ENCODE measurements at regions not wholly inside any gene's neighbourhood (a gene's known extent, or its start where the extent isn't known, plus 50 kb on each side); places are given as distances from the start of the nearest gene placed in this dataset.

GRCh38 chr6:22913612-22914011 is 344.2 kb downstream of the HDGFL1 start:
- TF ChIP-seq, protein P1, sequence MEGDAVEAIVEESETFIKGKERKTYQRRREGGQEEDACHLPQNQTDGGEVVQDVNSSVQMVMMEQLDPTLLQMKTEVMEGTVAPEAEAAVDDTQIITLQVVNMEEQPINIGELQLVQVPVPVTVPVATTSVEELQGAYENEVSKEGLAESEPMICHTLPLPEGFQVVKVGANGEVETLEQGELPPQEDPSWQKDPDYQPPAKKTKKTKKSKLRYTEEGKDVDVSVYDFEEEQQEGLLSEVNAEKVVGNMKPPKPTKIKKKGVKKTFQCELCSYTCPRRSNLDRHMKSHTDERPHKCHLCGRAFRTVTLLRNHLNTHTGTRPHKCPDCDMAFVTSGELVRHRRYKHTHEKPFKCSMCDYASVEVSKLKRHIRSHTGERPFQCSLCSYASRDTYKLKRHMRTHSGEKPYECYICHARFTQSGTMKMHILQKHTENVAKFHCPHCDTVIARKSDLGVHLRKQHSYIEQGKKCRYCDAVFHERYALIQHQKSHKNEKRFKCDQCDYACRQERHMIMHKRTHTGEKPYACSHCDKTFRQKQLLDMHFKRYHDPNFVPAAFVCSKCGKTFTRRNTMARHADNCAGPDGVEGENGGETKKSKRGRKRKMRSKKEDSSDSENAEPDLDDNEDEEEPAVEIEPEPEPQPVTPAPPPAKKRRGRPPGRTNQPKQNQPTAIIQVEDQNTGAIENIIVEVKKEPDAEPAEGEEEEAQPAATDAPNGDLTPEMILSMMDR (IDR thresholded peaks at IDR 0.05), result no peak
- DNase-seq (no peak), ATAC-seq (peak in 2 of 8 donors; percentile 55 to 71)
- H3K36me3 ChIP-seq, result no peaks in the 10 kb centered on the region
- 28 to 50% methylated on average over 2 of the region's 2 CpGs for WGBS, 2 donors
- no peak overlapping the region for H3K4me3 ChIP-seq
- no peaks in the 10 kb centered on the region for H3K27me3 ChIP-seq
- peaks cover 0 to 18% (median 8%) of the 10 kb centered on the region in 9 donors for H3K4me1 ChIP-seq
- intact Hi-C loops (cut with DNase I), result no loop called here
- no peaks in the 10 kb centered on the region for H3K9me3 ChIP-seq
- peak overlapping the region in 1 of 10 donors; percentile 18 for H3K27ac ChIP-seq

DNA sequence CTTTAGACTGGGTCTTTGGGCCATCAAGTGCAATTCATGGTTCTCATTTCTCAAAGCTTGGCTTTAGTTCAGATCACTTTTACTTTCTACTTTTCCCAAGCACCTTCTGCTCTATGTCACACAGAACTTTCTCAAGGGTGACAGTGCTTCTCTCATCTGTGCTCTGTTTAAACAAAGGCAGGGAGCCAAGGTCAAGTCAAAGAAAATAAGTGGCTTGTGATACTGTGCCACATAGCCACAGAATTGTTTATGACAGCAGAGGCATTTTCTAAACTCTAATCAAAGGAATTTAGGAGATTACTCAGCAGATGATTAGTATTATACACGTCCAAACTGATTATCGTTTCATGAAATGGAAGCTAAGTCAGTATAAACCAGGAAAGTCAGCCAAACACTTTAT is 348.0 kb downstream of the HDGFL1 start:
- H3K36me3 ChIP-seq, result no peaks in the 10 kb centered on the region
- WGBS, 2 donors, result 33 to 47% methylated on average over 2 of the region's 2 CpGs
- H3K4me3 ChIP-seq, result no peak overlapping the region
- no peaks in the 10 kb centered on the region for H3K9me3 ChIP-seq
- peak overlapping the region in 1 of 10 donors; percentile 23 for H3K27ac ChIP-seq
- intact Hi-C loops (cut with DNase I), result no loop called here
- TF ChIP-seq, protein P1 (IDR thresholded peaks at IDR 0.05), result no peak
- peaks cover 0 to 18% (median 8%) of the 10 kb centered on the region in 9 donors for H3K4me1 ChIP-seq
- ATAC-seq (peak in 7 of 8 donors; percentile 20 to 88 (median 63)), DNase-seq (peak in 1 of 2 donors; percentile 9)
- no peaks in the 10 kb centered on the region for H3K27me3 ChIP-seq

- whole genome bisulfite sequencing, 2 donors, result 51 to 78% methylated on average over 2 of the region's 2 CpGs
- intact Hi-C loops (cut with DNase I), result loop anchor here in 2 of 10 donors (10.0 kb wide), 2 partner anchors 87 to 1327 kb away; partner anchors contain the start of gene SOX4 (in 1 of the 2)
- H3K27ac ChIP-seq, result no peak overlapping the region
- no peak for ATAC-seq
- DNase-seq, result no peak
- H3K4me1 ChIP-seq, result peaks cover 0 to 31% (median 24%) of the 10 kb centered on the region in 9 donors
- H3K9me3 ChIP-seq, result no peaks in the 10 kb centered on the region
- H3K4me3 ChIP-seq, result no peak overlapping the region
- H3K36me3 ChIP-seq, result no peaks in the 10 kb centered on the region
- TF ChIP-seq, protein P1 (IDR thresholded peaks at IDR 0.05), result no peak
- no peaks in the 10 kb centered on the region for H3K27me3 ChIP-seq
These were observed 352.5 kb downstream of the HDGFL1 start for GRCh38 chr6:22921828-22922227.

DNA sequence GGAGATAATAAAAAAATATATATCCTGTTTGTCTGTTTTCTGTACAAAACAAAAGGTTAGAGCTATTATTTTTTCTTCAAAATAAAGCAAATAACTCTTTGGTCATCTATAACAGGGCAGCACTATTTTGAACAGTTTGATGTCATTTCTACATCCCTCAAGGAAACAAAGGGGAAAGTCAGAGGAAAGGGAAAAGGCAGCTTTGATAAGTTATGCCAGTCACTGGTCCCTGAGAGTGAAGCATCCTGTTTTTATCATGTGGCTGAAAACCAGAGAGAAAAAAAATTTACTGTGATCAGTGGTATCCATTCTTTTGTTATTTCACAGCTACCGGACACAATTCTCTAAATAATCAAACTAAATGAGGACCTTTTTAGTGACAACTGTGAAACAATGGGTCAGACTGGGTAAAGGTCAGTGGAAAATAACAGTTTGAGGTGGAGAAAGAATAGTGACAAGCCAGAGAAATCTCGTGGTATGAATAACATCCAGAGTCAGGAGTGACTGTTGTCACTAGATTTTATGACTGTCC is 356.0 kb downstream of the HDGFL1 start:
- peak overlapping the region in 6 of 10 donors; percentile 11 to 68 (median 26) for H3K27ac ChIP-seq
- intact Hi-C loops (cut with DNase I), result loop anchor here in 2 of 10 donors (10.0 kb wide), 2 partner anchors 91 to 1331 kb away; partner anchors contain the start of gene SOX4 (in 1 of the 2)
- peak in 4 of 8 donors; percentile 22 to 56 (median 37) for ATAC-seq

More for the DNA sequence above, 356.0 kb downstream of the HDGFL1 start:
- peaks cover 0 to 47% (median 39%) of the 10 kb centered on the region in 9 donors for H3K4me1 ChIP-seq
- no peak overlapping the region for H3K4me3 ChIP-seq
- H3K27me3 ChIP-seq, result no peaks in the 10 kb centered on the region
- H3K9me3 ChIP-seq, result no peaks in the 10 kb centered on the region
- 23 to 25% methylated on average over 2 of the region's 2 CpGs for WGBS, 2 donors
- no peaks in the 10 kb centered on the region for H3K36me3 ChIP-seq
- TF ChIP-seq, protein P1 (IDR thresholded peaks at IDR 0.05), result no peak
- DNase-seq, result no peak
